ENCODE measurements at regions not wholly inside any gene's neighbourhood (a gene's known extent, or its start where the extent isn't known, plus 50 kb on each side); places are given as distances from the start of the nearest gene placed in this dataset.
A peak's percentile ranks its signal among the peaks of the same experiment; 100 is the strongest.

DNA sequence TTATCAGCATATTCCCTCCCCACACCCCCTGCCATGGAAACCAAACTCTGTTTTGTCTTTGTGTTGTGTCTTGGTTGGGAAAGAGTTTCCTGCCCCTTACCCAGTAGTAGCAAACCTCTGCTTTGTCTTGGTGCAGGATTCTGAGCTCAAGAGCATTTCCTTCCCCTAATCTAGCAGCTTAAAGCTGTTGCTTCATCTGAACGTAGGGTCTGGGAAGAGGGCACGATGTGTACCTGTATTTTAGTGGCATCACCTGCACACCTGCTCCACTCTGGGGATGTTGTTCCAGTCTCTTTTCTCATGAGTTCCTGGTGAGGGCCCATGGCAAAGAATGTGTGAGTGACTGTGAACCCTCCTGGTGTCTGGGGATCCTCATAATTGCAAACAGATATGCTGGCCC lies 164.7 kb downstream of the SCP2D1 start:
- H3K4me3 ChIP-seq (ENCODE audit: low read length in 2 of 2) = no peak overlapping the region
- Mint-ChIP-seq H3K4me1 (no peaks in the 10 kb centered on the region), H3K36me3 (no peaks in the 10 kb centered on the region), H3K27me3 (peaks cover 6% of the 10 kb centered on the region in 2 donors), H3K4me3 (no peak overlapping the region), H3K27ac (no peak overlapping the region), H3K9me3 (no peaks in the 10 kb centered on the region)
- no peak overlapping the region for H3K27ac ChIP-seq (ENCODE audit: low read depth, low read length)
- CTCF ChIA-PET (ENCODE audit: partially characterized antibody) = interaction anchor here (1.2 kb wide), 1 partner anchor 10 kb away, joined by 3 read pairs; no protein-coding TSS in a partner anchor
- POLR2A ChIA-PET (ENCODE audit: partially characterized antibody) = no interaction called here
- no peaks in the 10 kb centered on the region for H3K9me3 ChIP-seq (ENCODE audit: control insufficient read depth in 1 of 2, low read length in 2 of 2)
- DNase-seq = no peak
- intact Hi-C loops (cut with micrococcal nuclease) = no loop called here
- no peaks in the 10 kb centered on the region for H3K36me3 ChIP-seq (ENCODE audit: insufficient read depth, low read length)
- H3K4me1 ChIP-seq (ENCODE audit: insufficient read depth, low read length) = no peaks in the 10 kb centered on the region
- no peaks in the 10 kb centered on the region for H3K27me3 ChIP-seq (ENCODE audit: insufficient read depth, low read length)

DNA sequence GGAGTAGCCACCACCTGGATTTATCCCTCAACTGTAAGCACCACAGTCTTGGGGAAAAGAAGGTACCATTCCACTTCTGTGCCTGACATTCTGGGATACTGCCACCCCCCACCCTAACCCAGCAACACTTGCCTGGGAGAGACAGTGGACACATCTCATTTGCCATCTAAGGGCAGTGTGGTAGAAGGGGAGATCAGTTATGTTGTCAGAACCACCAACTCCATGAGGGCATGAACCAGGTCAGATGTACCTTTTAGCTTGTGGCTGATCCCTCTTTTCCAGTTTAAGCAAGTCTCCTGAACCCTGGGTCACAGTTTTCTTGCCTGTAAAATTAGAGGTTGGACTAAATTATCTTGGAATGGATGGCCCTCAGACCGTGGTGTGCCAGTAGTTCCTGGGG lies 165.5 kb downstream of the SCP2D1 start:
- intact Hi-C loops (cut with micrococcal nuclease) = no loop called here
- Histone ChIP-seq H3K4me1 (ENCODE audit: insufficient read depth, low read length) (no peaks in the 10 kb centered on the region), H3K27ac (ENCODE audit: low read depth, low read length) (no peak overlapping the region), H3K36me3 (ENCODE audit: insufficient read depth, low read length) (no peaks in the 10 kb centered on the region), H3K4me3 (ENCODE audit: low read length in 2 of 2) (no peak overlapping the region), H3K27me3 (ENCODE audit: insufficient read depth, low read length) (no peaks in the 10 kb centered on the region), H3K9me3 (ENCODE audit: control insufficient read depth in 1 of 2, low read length in 2 of 2) (no peaks in the 10 kb centered on the region)
- ChIA-PET CTCF (ENCODE audit: partially characterized antibody) (no interaction called here), POLR2A (ENCODE audit: partially characterized antibody) (no interaction called here)
- Mint-ChIP-seq H3K36me3 (no peaks in the 10 kb centered on the region), H3K9me3 (no peaks in the 10 kb centered on the region), H3K4me3 (no peak overlapping the region), H3K4me1 (no peaks in the 10 kb centered on the region), H3K27ac (no peak overlapping the region), H3K27me3 (peaks cover 6 to 8% of the 10 kb centered on the region in 2 donors)
- no peak for DNase-seq

DNA sequence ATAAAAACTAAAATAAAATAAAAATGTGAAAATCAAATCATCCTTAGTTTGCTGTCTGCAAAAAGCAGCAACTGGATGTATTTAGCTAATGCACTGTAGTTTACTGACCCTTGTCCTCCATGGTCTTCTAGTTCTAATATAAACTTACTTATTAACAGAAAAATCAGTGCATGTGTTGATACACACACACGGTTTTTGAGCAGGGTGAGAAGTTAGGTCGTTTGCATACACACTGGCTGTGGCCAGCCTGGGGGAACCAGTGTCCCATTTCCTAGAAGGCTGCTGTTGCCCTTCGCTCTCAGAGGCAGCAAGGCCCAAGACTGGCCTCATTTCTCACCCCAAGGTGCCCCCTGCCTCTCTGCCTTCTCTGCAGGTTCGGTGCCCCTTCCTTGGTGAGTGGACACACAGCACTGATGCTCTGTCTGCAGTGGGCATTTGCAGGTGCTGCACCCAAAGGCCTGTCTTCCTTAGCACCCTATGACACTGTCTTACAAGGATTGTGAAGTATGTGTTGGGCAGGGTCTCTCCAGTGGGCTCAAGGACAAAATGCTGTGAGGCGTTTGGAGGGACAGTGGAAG lies 168.5 kb downstream of the SCP2D1 start:
- Histone ChIP-seq H3K27me3 (ENCODE audit: insufficient read depth, low read length) (no peaks in the 10 kb centered on the region), H3K4me1 (ENCODE audit: insufficient read depth, low read length) (no peaks in the 10 kb centered on the region), H3K27ac (ENCODE audit: low read depth, low read length) (no peak overlapping the region), H3K36me3 (ENCODE audit: insufficient read depth, low read length) (no peaks in the 10 kb centered on the region), H3K9me3 (ENCODE audit: control insufficient read depth in 1 of 2, low read length in 2 of 2) (no peaks in the 10 kb centered on the region), H3K4me3 (ENCODE audit: low read length in 2 of 2) (no peak overlapping the region)
- Mint-ChIP-seq H3K9me3 (no peaks in the 10 kb centered on the region), H3K4me1 (no peaks in the 10 kb centered on the region), H3K4me3 (no peak overlapping the region), H3K27me3 (peaks cover 6 to 8% of the 10 kb centered on the region in 2 donors), H3K27ac (no peak overlapping the region), H3K36me3 (no peaks in the 10 kb centered on the region)
- POLR2A ChIA-PET (ENCODE audit: partially characterized antibody) = no interaction called here
- no peak for DNase-seq
- intact Hi-C loops (cut with micrococcal nuclease) = no loop called here
- CTCF ChIA-PET (ENCODE audit: partially characterized antibody) = no interaction called here

GRCh38 chr20:18983796-18984195 lies 170.2 kb downstream of the SCP2D1 start:
- CTCF ChIA-PET (ENCODE audit: partially characterized antibody) = no interaction called here

GRCh38 chr20:18984238-18985200 lies 170.9 kb downstream of the SCP2D1 start:
- no peak overlapping the region for H3K4me3 ChIP-seq (ENCODE audit: low read length in 2 of 2)
- H3K27ac ChIP-seq (ENCODE audit: low read depth, low read length) = no peak overlapping the region
- H3K27me3 ChIP-seq (ENCODE audit: insufficient read depth, low read length) = no peaks in the 10 kb centered on the region
- H3K9me3 Mint-ChIP-seq = no peaks in the 10 kb centered on the region
- no peaks in the 10 kb centered on the region for H3K4me1 Mint-ChIP-seq
- intact Hi-C loops (cut with micrococcal nuclease) = no loop called here
- no peak for DNase-seq
- H3K27me3 Mint-ChIP-seq = peaks cover 0 to 8% of the 10 kb centered on the region in 2 donors
- no peaks in the 10 kb centered on the region for H3K36me3 ChIP-seq (ENCODE audit: insufficient read depth, low read length)
- no peaks in the 10 kb centered on the region for H3K9me3 ChIP-seq (ENCODE audit: control insufficient read depth in 1 of 2, low read length in 2 of 2)
- peak overlapping the region in 1 of 7 donors; percentile 22 for H3K27ac Mint-ChIP-seq
- no peak overlapping the region for H3K4me3 Mint-ChIP-seq
- ChIA-PET CTCF (ENCODE audit: partially characterized antibody) (interaction anchor here (1.2 kb wide), 1 partner anchor 14 kb away, joined by 4 read pairs; no protein-coding TSS in a partner anchor), POLR2A (ENCODE audit: partially characterized antibody) (no interaction called here)
- no peaks in the 10 kb centered on the region for H3K4me1 ChIP-seq (ENCODE audit: insufficient read depth, low read length)
- H3K36me3 Mint-ChIP-seq = no peaks in the 10 kb centered on the region

More at GRCh38 chr20:18983796-18984195, 170.2 kb downstream of the SCP2D1 start:
- DNase-seq = no peak
- Histone ChIP-seq H3K4me3 (ENCODE audit: low read length in 2 of 2) (no peak overlapping the region), H3K36me3 (ENCODE audit: insufficient read depth, low read length) (no peaks in the 10 kb centered on the region), H3K9me3 (ENCODE audit: control insufficient read depth in 1 of 2, low read length in 2 of 2) (no peaks in the 10 kb centered on the region), H3K4me1 (ENCODE audit: insufficient read depth, low read length) (no peaks in the 10 kb centered on the region), H3K27me3 (ENCODE audit: insufficient read depth, low read length) (no peaks in the 10 kb centered on the region), H3K27ac (ENCODE audit: low read depth, low read length) (no peak overlapping the region)
- POLR2A ChIA-PET (ENCODE audit: partially characterized antibody) = no interaction called here
- H3K9me3 Mint-ChIP-seq = no peaks in the 10 kb centered on the region
- H3K27ac Mint-ChIP-seq = peak overlapping the region in 1 of 7 donors; percentile 23
- H3K4me1 Mint-ChIP-seq = no peaks in the 10 kb centered on the region
- intact Hi-C loops (cut with micrococcal nuclease) = no loop called here
- peaks cover 2 to 8% of the 10 kb centered on the region in 2 donors for H3K27me3 Mint-ChIP-seq
- H3K36me3 Mint-ChIP-seq = no peaks in the 10 kb centered on the region
- no peak overlapping the region for H3K4me3 Mint-ChIP-seq

DNA sequence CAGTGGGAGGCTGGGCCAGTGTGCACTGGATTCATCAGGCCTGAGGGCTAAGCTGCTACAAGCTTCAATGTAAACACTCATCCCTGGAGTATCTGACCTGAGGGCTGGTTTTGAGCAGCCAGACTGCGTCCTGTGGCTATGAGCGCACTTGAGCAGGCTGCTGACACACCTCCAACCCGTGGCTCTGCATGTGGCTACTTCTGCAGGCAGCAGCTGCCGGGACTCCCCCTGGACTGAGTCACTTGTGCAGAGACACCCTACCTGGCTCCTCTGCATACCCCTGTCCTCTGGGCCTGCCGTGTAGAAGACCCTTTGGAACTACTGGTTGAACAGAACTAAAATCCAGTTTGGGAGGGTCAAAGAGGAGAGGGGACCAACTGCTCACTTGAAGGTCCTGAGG lies 172.0 kb downstream of the SCP2D1 start:
- Mint-ChIP-seq H3K27ac (no peak overlapping the region), H3K36me3 (no peaks in the 10 kb centered on the region), H3K4me3 (no peak overlapping the region), H3K4me1 (no peaks in the 10 kb centered on the region), H3K27me3 (peaks cover 0 to 8% of the 10 kb centered on the region in 2 donors), H3K9me3 (no peaks in the 10 kb centered on the region)
- H3K27me3 ChIP-seq (ENCODE audit: insufficient read depth, low read length) = no peaks in the 10 kb centered on the region
- no peak overlapping the region for H3K27ac ChIP-seq (ENCODE audit: low read depth, low read length)
- no peaks in the 10 kb centered on the region for H3K9me3 ChIP-seq (ENCODE audit: control insufficient read depth in 1 of 2, low read length in 2 of 2)
- no peak for DNase-seq
- no peak overlapping the region for H3K4me3 ChIP-seq (ENCODE audit: low read length in 2 of 2)
- ChIA-PET CTCF (ENCODE audit: partially characterized antibody) (interaction anchor here (1.2 kb wide), 1 partner anchor 13 kb away, joined by 4 read pairs; no protein-coding TSS in a partner anchor), POLR2A (ENCODE audit: partially characterized antibody) (no interaction called here)
- no peaks in the 10 kb centered on the region for H3K4me1 ChIP-seq (ENCODE audit: insufficient read depth, low read length)
- H3K36me3 ChIP-seq (ENCODE audit: insufficient read depth, low read length) = no peaks in the 10 kb centered on the region
- intact Hi-C loops (cut with micrococcal nuclease) = no loop called here

GRCh38 chr20:18986146-18986830 lies 172.7 kb downstream of the SCP2D1 start:
- H3K27me3 Mint-ChIP-seq = peaks cover 0 to 4% of the 10 kb centered on the region in 2 donors
- Histone ChIP-seq H3K9me3 (ENCODE audit: control insufficient read depth in 1 of 2, low read length in 2 of 2) (no peaks in the 10 kb centered on the region), H3K27ac (ENCODE audit: low read depth, low read length) (no peak overlapping the region), H3K36me3 (ENCODE audit: insufficient read depth, low read length) (no peaks in the 10 kb centered on the region), H3K4me1 (ENCODE audit: insufficient read depth, low read length) (no peaks in the 10 kb centered on the region), H3K27me3 (ENCODE audit: insufficient read depth, low read length) (no peaks in the 10 kb centered on the region), H3K4me3 (ENCODE audit: low read length in 2 of 2) (no peak overlapping the region)
- ChIA-PET CTCF (ENCODE audit: partially characterized antibody) (interaction anchor here (1.2 kb wide), 1 partner anchor 13 kb away, joined by 4 read pairs; no protein-coding TSS in a partner anchor), POLR2A (ENCODE audit: partially characterized antibody) (no interaction called here)
- no peak overlapping the region for H3K27ac Mint-ChIP-seq
- no peaks in the 10 kb centered on the region for H3K36me3 Mint-ChIP-seq
- intact Hi-C loops (cut with micrococcal nuclease) = no loop called here
- DNase-seq = no peak
- H3K9me3 Mint-ChIP-seq = no peaks in the 10 kb centered on the region
- H3K4me3 Mint-ChIP-seq = no peak overlapping the region
- no peaks in the 10 kb centered on the region for H3K4me1 Mint-ChIP-seq
